BLaER1 (cell line): ENCODE measurements at regions not wholly inside any gene's neighbourhood (a gene's known extent, or its start where the extent isn't known, plus 50 kb on each side); places are given as distances from the start of the nearest gene placed in this dataset.
A peak's percentile ranks its signal among the peaks of the same experiment; 100 is the strongest.

Source experiments
- H3K27ac ChIP-seq: shearing (Covaris generic); formaldehyde crosslinking; 2 replicates; pipeline ENCODE4 v1.8.1; 2022
- H3K27me3 ChIP-seq: shearing (Covaris generic); formaldehyde crosslinking; 2 replicates; pipeline ENCODE4 v1.8.1; 2022
- H3K36me3 ChIP-seq: shearing (Covaris generic); formaldehyde crosslinking; 2 replicates; pipeline ENCODE4 v1.8.1; 2022
- H3K4me1 ChIP-seq: shearing (Covaris generic); formaldehyde crosslinking; 2 replicates; pipeline ENCODE4 v1.8.1; 2022
- H3K4me2 ChIP-seq: shearing (Covaris generic); formaldehyde crosslinking; 2 replicates; pipeline ENCODE4 v1.8.1; 2022
- H3K4me3 ChIP-seq: shearing (Covaris generic); formaldehyde crosslinking; 2 replicates; pipeline ENCODE4 v1.8.1; 2022
- H3K9ac ChIP-seq: shearing (Covaris generic); formaldehyde crosslinking; 2 replicates; pipeline ENCODE4 v1.8.1; 2022
- H3K9me3 ChIP-seq: shearing (Covaris generic); formaldehyde crosslinking; 2 replicates; pipeline ENCODE4 v1.8.1; 2022
- H4K20me1 ChIP-seq: shearing (Covaris generic); formaldehyde crosslinking; 2 replicates; pipeline ENCODE4 v1.8.1; 2022
- Cebpa-rat ChIP-seq: shearing (Covaris generic); IDR thresholded peaks from 2 replicates; pipeline ENCODE4 v1.8.1; 2022

- no peak overlapping the region for H3K4me2 ChIP-seq
- no peak for TF ChIP-seq Cebpa-rat
Measured at GRCh38 chr15:70453766-70454165, 309.6 kb downstream of the UACA start.

GRCh38 chr15:70453238-70453637 is 310.1 kb downstream of the UACA start:
- Histone ChIP-seq H4K20me1 (peaks cover 15% of the 10 kb centered on the region), H3K27ac (no peak overlapping the region), H3K36me3 (no peaks in the 10 kb centered on the region), H3K4me1 (peaks cover 15% of the 10 kb centered on the region), H3K27me3 (peaks cover 5% of the 10 kb centered on the region), H3K9ac (no peak overlapping the region), H3K4me3 (no peak overlapping the region), H3K4me2 (no peak overlapping the region), H3K9me3 (no peaks in the 10 kb centered on the region)
- TF ChIP-seq Cebpa-rat: no peak

More at GRCh38 chr15:70453766-70454165, 309.6 kb downstream of the UACA start:
- H3K27ac ChIP-seq: no peak overlapping the region
- no peak overlapping the region for H3K4me3 ChIP-seq
- no peak overlapping the region for H3K9ac ChIP-seq
- peaks cover 10% of the 10 kb centered on the region for H3K4me1 ChIP-seq
- H3K36me3 ChIP-seq: no peaks in the 10 kb centered on the region
- peaks cover under 1% of the 10 kb centered on the region; the same call in 1 of the 2 replicates for H3K27me3 ChIP-seq
- H3K9me3 ChIP-seq: no peaks in the 10 kb centered on the region
- peaks cover 9% of the 10 kb centered on the region; the same call in 1 of the 2 replicates for H4K20me1 ChIP-seq

- TF ChIP-seq Cebpa-rat: no peak
- Histone ChIP-seq H4K20me1 (peaks cover 27% of the 10 kb centered on the region), H3K4me3 (no peak overlapping the region), H3K4me1 (peaks cover 27% of the 10 kb centered on the region), H3K27me3 (peaks cover 8% of the 10 kb centered on the region), H3K9ac (no peak overlapping the region), H3K27ac (no peak overlapping the region), H3K4me2 (no peak overlapping the region), H3K36me3 (no peaks in the 10 kb centered on the region), H3K9me3 (no peaks in the 10 kb centered on the region)
Measured at GRCh38 chr15:70451821-70452653, 311.3 kb downstream of the UACA start.

GRCh38 chr15:70450142-70450443 is 313.3 kb downstream of the UACA start:
- Histone ChIP-seq H3K36me3 (no peaks in the 10 kb centered on the region), H4K20me1 (peaks cover 28% of the 10 kb centered on the region), H3K4me2 (no peak overlapping the region), H3K9me3 (no peaks in the 10 kb centered on the region), H3K4me1 (peaks cover 37% of the 10 kb centered on the region), H3K27me3 (peaks cover 8% of the 10 kb centered on the region), H3K4me3 (no peak overlapping the region), H3K9ac (no peak overlapping the region), H3K27ac (no peak overlapping the region)
- TF ChIP-seq Cebpa-rat: no peak

GRCh38 chr15:70449311-70450141 is 313.8 kb downstream of the UACA start:
- H3K4me1 ChIP-seq: peaks cover 37% of the 10 kb centered on the region
- no peak overlapping the region for H3K9ac ChIP-seq
- no peak overlapping the region for H3K4me3 ChIP-seq
- TF ChIP-seq Cebpa-rat: no peak
- H3K36me3 ChIP-seq: no peaks in the 10 kb centered on the region
- H3K27ac ChIP-seq: no peak overlapping the region
- H3K27me3 ChIP-seq: peaks cover 11% of the 10 kb centered on the region
- peaks cover 28% of the 10 kb centered on the region for H4K20me1 ChIP-seq
- H3K4me2 ChIP-seq: no peak overlapping the region
- H3K9me3 ChIP-seq: no peaks in the 10 kb centered on the region

GRCh38 chr15:70447928-70448698 is 315.2 kb downstream of the UACA start:
- Histone ChIP-seq H3K9me3 (no peaks in the 10 kb centered on the region), H3K9ac (peak overlapping the region; percentile 11; the same call in 1 of the 2 replicates), H3K27ac (no peak overlapping the region), H4K20me1 (peaks cover 28% of the 10 kb centered on the region), H3K27me3 (peaks cover 25% of the 10 kb centered on the region), H3K4me1 (peaks cover 37% of the 10 kb centered on the region), H3K36me3 (no peaks in the 10 kb centered on the region), H3K4me2 (peak overlapping the region; percentile 81), H3K4me3 (no peak overlapping the region)
- TF ChIP-seq Cebpa-rat: no peak

- no peak for TF ChIP-seq Cebpa-rat
Measured at GRCh38 chr15:70447521-70447920, 315.8 kb downstream of the UACA start.

GRCh38 chr15:70447081-70447480 is 316.3 kb downstream of the UACA start:
- Histone ChIP-seq H3K4me2 (peak overlapping the region; percentile 81), H3K9me3 (no peaks in the 10 kb centered on the region), H3K36me3 (no peaks in the 10 kb centered on the region), H3K27me3 (peaks cover 26% of the 10 kb centered on the region), H3K4me3 (no peak overlapping the region), H3K4me1 (peaks cover 37% of the 10 kb centered on the region), H3K9ac (no peak overlapping the region), H4K20me1 (peaks cover 22% of the 10 kb centered on the region), H3K27ac (no peak overlapping the region)
- no peak for TF ChIP-seq Cebpa-rat

More at GRCh38 chr15:70447521-70447920, 315.8 kb downstream of the UACA start:
- peaks cover 26% of the 10 kb centered on the region for H3K27me3 ChIP-seq
- peaks cover 37% of the 10 kb centered on the region for H3K4me1 ChIP-seq
- H3K4me2 ChIP-seq: peak overlapping the region; percentile 81
- no peak overlapping the region for H3K4me3 ChIP-seq
- peaks cover 27% of the 10 kb centered on the region for H4K20me1 ChIP-seq
- H3K9me3 ChIP-seq: no peaks in the 10 kb centered on the region
- H3K9ac ChIP-seq: peak overlapping the region; percentile 11; the same call in 1 of the 2 replicates
- no peak overlapping the region for H3K27ac ChIP-seq
- no peaks in the 10 kb centered on the region for H3K36me3 ChIP-seq

- Histone ChIP-seq H3K36me3 (no peaks in the 10 kb centered on the region), H3K27ac (no peak overlapping the region), H3K27me3 (peaks cover 25% of the 10 kb centered on the region), H3K9me3 (no peaks in the 10 kb centered on the region), H3K4me2 (no peak overlapping the region), H3K4me3 (no peak overlapping the region), H3K4me1 (peaks cover 27% of the 10 kb centered on the region), H3K9ac (no peak overlapping the region), H4K20me1 (peaks cover 17% of the 10 kb centered on the region)
- TF ChIP-seq Cebpa-rat: no peak
Measured at GRCh38 chr15:70443486-70444273, 319.7 kb downstream of the UACA start.
